ENCODE measurements at regions not wholly inside any gene's neighbourhood (a gene's known extent, or its start where the extent isn't known, plus 50 kb on each side); places are given as distances from the start of the nearest gene placed in this dataset.

GRCh38 chrX:125152011-125152410, 167.7 kb upstream of the TEX13C start:
- TF ChIP-seq CTCF (IDR thresholded peaks at IDR 0.05) (no peak), POLR2AphosphoS5 (IDR thresholded peaks at IDR 0.05) (no peak)

All from breast epithelium (tissue), 3 donors.